ENCODE measurements at regions not wholly inside any gene's neighbourhood (a gene's known extent, or its start where the extent isn't known, plus 50 kb on each side); places are given as distances from the start of the nearest gene placed in this dataset.

GRCh38 chr4:14419516-14419915, 582.8 kb upstream of the CPEB2 start:
- TF ChIP-seq, protein P1, sequence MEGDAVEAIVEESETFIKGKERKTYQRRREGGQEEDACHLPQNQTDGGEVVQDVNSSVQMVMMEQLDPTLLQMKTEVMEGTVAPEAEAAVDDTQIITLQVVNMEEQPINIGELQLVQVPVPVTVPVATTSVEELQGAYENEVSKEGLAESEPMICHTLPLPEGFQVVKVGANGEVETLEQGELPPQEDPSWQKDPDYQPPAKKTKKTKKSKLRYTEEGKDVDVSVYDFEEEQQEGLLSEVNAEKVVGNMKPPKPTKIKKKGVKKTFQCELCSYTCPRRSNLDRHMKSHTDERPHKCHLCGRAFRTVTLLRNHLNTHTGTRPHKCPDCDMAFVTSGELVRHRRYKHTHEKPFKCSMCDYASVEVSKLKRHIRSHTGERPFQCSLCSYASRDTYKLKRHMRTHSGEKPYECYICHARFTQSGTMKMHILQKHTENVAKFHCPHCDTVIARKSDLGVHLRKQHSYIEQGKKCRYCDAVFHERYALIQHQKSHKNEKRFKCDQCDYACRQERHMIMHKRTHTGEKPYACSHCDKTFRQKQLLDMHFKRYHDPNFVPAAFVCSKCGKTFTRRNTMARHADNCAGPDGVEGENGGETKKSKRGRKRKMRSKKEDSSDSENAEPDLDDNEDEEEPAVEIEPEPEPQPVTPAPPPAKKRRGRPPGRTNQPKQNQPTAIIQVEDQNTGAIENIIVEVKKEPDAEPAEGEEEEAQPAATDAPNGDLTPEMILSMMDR (IDR thresholded peaks at IDR 0.05), result no peak
- no peak for TF ChIP-seq POLR2AphosphoS5 (IDR thresholded peaks at IDR 0.05; ENCODE audit: low read depth, low read length)
- no peak for TF ChIP-seq NFIC (IDR thresholded peaks at IDR 0.05; ENCODE audit: borderline replicate concordance)
- no peak for TF ChIP-seq CHD2 (IDR thresholded peaks at IDR 0.05; ENCODE audit: low read length, partially characterized antibody)
- no peak for TF ChIP-seq EP300 (IDR thresholded peaks at IDR 0.05; ENCODE audit: borderline replicate concordance in 1 of 2, low read depth in 1 of 2, low read length in 1 of 2)
- no peak for TF ChIP-seq RXRA (IDR thresholded peaks at IDR 0.05; ENCODE audit: borderline replicate concordance, low read depth)
- TF ChIP-seq, protein P2, sequence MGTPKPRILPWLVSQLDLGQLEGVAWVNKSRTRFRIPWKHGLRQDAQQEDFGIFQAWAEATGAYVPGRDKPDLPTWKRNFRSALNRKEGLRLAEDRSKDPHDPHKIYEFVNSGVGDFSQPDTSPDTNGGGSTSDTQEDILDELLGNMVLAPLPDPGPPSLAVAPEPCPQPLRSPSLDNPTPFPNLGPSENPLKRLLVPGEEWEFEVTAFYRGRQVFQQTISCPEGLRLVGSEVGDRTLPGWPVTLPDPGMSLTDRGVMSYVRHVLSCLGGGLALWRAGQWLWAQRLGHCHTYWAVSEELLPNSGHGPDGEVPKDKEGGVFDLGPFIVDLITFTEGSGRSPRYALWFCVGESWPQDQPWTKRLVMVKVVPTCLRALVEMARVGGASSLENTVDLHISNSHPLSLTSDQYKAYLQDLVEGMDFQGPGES (IDR thresholded peaks at IDR 0.05; ENCODE audit: low read depth, low read length), result no peak
- TF ChIP-seq JUND (IDR thresholded peaks at IDR 0.05), result no peak
- no peak for TF ChIP-seq EZH2phosphoT487 (IDR thresholded peaks at IDR 0.05; ENCODE audit: borderline replicate concordance, low read depth)
- TF ChIP-seq, protein P3, sequence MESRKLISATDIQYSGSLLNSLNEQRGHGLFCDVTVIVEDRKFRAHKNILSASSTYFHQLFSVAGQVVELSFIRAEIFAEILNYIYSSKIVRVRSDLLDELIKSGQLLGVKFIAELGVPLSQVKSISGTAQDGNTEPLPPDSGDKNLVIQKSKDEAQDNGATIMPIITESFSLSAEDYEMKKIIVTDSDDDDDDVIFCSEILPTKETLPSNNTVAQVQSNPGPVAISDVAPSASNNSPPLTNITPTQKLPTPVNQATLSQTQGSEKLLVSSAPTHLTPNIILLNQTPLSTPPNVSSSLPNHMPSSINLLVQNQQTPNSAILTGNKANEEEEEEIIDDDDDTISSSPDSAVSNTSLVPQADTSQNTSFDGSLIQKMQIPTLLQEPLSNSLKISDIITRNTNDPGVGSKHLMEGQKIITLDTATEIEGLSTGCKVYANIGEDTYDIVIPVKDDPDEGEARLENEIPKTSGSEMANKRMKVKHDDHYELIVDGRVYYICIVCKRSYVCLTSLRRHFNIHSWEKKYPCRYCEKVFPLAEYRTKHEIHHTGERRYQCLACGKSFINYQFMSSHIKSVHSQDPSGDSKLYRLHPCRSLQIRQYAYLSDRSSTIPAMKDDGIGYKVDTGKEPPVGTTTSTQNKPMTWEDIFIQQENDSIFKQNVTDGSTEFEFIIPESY (IDR thresholded peaks at IDR 0.05; ENCODE audit: borderline replicate concordance, low read depth), result no peak
- no peak for TF ChIP-seq RFX5 (IDR thresholded peaks at IDR 0.05; ENCODE audit: low read length)
- TF ChIP-seq TAF1 (IDR thresholded peaks at IDR 0.05; ENCODE audit: borderline replicate concordance, low read depth, low read length), result no peak
- no peak for TF ChIP-seq MXI1 (IDR thresholded peaks at IDR 0.05; ENCODE audit: low read depth, low read length)

Data from SK-N-SH (cell line).